22Rv1 (cell line): ENCODE measurements at regions not wholly inside any gene's neighbourhood (a gene's known extent, or its start where the extent isn't known, plus 50 kb on each side); places are given as distances from the start of the nearest gene placed in this dataset.

Experiments
- ZFX ChIP-seq: fragments of 450-650 bp; IDR thresholded peaks from 2 replicates; pipeline ENCODE4 v1.6.1; 2017; ENCODE audit warnings: antibody characterized with exemption, borderline replicate concordance
- TF ChIP-seq, protein P1 (sequence below): fragments of 450-650 bp; IDR thresholded peaks from 2 replicates; pipeline ENCODE4 v1.5.1; 2017; ENCODE audit warnings: mild to moderate bottlenecking

DNA sequence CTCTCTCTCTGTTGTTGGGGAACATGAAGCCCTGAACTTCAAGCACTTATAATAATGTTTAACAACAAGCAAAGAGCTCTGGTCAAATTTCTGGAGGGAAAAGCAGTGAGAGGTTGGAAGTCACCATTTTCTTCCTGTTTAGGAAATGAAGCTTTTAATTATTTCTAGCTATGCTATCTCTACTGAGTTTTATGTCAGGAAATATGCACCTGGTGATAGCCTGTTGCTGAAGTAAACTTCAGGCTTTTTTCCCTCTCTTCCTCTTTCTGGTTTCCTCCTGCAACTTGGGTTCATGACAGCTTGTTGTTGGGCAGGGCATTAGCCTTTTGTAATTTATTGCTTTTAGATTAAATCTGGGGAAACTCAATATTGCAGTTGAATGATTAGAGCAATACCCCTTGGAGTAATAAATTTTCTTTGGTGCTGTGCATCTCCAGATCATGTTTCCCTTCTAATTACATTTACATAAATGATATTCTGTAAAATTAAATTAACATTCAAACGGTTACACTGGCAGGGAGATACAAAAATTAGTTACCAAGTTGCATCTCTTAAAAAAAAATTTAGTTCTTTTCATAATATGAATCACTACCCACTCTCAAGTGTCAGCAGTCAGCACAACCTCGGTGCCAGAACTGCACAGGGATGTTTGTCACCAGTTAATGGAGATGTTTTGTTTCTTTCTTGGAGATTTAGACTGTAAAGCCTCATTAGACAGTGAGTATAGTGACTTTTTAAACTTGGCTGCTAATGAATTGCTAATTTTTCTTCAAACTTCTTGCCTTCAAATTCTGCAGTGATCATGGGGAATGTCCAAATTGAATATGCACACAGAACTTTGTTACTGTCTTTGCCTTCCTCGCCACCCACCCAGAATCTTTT is 466.6 kb upstream of the ETAA1 start:
- TF ChIP-seq, protein P1, sequence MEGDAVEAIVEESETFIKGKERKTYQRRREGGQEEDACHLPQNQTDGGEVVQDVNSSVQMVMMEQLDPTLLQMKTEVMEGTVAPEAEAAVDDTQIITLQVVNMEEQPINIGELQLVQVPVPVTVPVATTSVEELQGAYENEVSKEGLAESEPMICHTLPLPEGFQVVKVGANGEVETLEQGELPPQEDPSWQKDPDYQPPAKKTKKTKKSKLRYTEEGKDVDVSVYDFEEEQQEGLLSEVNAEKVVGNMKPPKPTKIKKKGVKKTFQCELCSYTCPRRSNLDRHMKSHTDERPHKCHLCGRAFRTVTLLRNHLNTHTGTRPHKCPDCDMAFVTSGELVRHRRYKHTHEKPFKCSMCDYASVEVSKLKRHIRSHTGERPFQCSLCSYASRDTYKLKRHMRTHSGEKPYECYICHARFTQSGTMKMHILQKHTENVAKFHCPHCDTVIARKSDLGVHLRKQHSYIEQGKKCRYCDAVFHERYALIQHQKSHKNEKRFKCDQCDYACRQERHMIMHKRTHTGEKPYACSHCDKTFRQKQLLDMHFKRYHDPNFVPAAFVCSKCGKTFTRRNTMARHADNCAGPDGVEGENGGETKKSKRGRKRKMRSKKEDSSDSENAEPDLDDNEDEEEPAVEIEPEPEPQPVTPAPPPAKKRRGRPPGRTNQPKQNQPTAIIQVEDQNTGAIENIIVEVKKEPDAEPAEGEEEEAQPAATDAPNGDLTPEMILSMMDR: no peak
- no peak for TF ChIP-seq ZFX
